Colonic mucosa (tissue), 4 donors: ENCODE measurements at regions not wholly inside any gene's neighbourhood (a gene's known extent, or its start where the extent isn't known, plus 50 kb on each side); places are given as distances from the start of the nearest gene placed in this dataset.
"Not testable (repeated sequence)": the region's sequence is repeated elsewhere in the genome, so short reads cannot be mapped to it uniquely, and the experiment has no call there.

Source experiments
- DNase-seq: peaks from one replicate; pipeline ENCODE4 v3.0.0-alpha.2; 2020
- H3K27ac ChIP-seq: fragments of 200-600 bp; one replicate; pipeline ENCODE4 v1.8.0; 2021
- H3K27me3 ChIP-seq: fragments of 200-600 bp; one replicate; pipeline ENCODE4 v1.8.0; 2021
- H3K36me3 ChIP-seq: fragments of 200-600 bp; one replicate; pipeline ENCODE4 v1.8.0; 2021
- H3K4me1 ChIP-seq: fragments of 200-600 bp; one replicate; pipeline ENCODE4 v1.8.0; 2021; ENCODE audit warnings: mild to moderate bottlenecking
- H3K4me3 ChIP-seq: fragments of 200-600 bp; one replicate; pipeline ENCODE4 v1.8.0; 2021
- H3K9ac ChIP-seq, 2 donors: one replicate each; pipeline ENCODE4 v1.7.0; 2013; ENCODE audit warnings: control low read depth in 2 of 2, low read depth in 2 of 2, low read length in 2 of 2
- H3K9me3 ChIP-seq: fragments of 200-600 bp; one replicate; pipeline ENCODE4 v1.8.0; 2021
- CTCF ChIP-seq: fragments of 200-600 bp; IDR thresholded peaks from one replicate; pipeline ENCODE4 v1.8.0; 2022; ENCODE audit warnings: antibody characterized with exemption, mild to moderate bottlenecking
- intact Hi-C: fragments of 100-400 bp; cut with DNase I; formaldehyde crosslinking; loops from one replicate; pipeline ENCODE4 v1.14.1; 2022
- donor health status: healthy.
- donor health status: DM: no; HTN: no; CAD: no.
- donor health status: DM: no; HTN: no; CAD: no.

GRCh38 chr15:39517122-39517855 lies 63.6 kb upstream of the THBS1 start:
- Histone ChIP-seq H3K4me1 (no peaks in the 10 kb centered on the region), H3K9ac (no peak overlapping the region), H3K27me3 (no peaks in the 10 kb centered on the region), H3K4me3 (no peak overlapping the region), H3K27ac (no peak overlapping the region), H3K9me3 (no peaks in the 10 kb centered on the region), H3K36me3 (no peaks in the 10 kb centered on the region)
- no peak for TF ChIP-seq CTCF
- intact Hi-C loops, result no loop called here
- DNase-seq, result no peak

GRCh38 chr15:39523968-39524367 lies 56.9 kb upstream of the THBS1 start:
- H3K27me3 ChIP-seq, H3K9me3 ChIP-seq, H3K4me3 ChIP-seq, H3K9ac ChIP-seq, DNase-seq, H3K4me1 ChIP-seq, intact Hi-C loops, H3K27ac ChIP-seq, H3K36me3 ChIP-seq: not testable (repeated sequence)

- no peak for TF ChIP-seq CTCF
- H3K9ac ChIP-seq, result no peak overlapping the region
- H3K27me3 ChIP-seq, result no peaks in the 10 kb centered on the region
- H3K4me1 ChIP-seq, result no peaks in the 10 kb centered on the region
- H3K4me3 ChIP-seq, result no peak overlapping the region
- no peak for DNase-seq
- H3K9me3 ChIP-seq, result no peaks in the 10 kb centered on the region
- no peaks in the 10 kb centered on the region for H3K36me3 ChIP-seq
- no peak overlapping the region for H3K27ac ChIP-seq
- intact Hi-C loops, result no loop called here
Observed at GRCh38 chr15:39529457-39529856, 51.4 kb upstream of the THBS1 start.

GRCh38 chr15:39530480-39531342 lies 50.2 kb upstream of the THBS1 start:
- no peak for DNase-seq
- Histone ChIP-seq H3K4me1 (no peaks in the 10 kb centered on the region), H3K36me3 (no peaks in the 10 kb centered on the region), H3K27me3 (no peaks in the 10 kb centered on the region), H3K9ac (no peak overlapping the region), H3K4me3 (no peak overlapping the region), H3K9me3 (no peaks in the 10 kb centered on the region), H3K27ac (no peak overlapping the region)
- no peak for TF ChIP-seq CTCF
- intact Hi-C loops, result no loop called here
